Sigmoid colon (tissue), 4 donors: ENCODE measurements at regions not wholly inside any gene's neighbourhood (a gene's known extent, or its start where the extent isn't known, plus 50 kb on each side); places are given as distances from the start of the nearest gene placed in this dataset.

Source experiments
- CTCF ChIP-seq, 4 experiments: fragments of 450-650 bp in 3 of 4; fragments of 200-600 bp in 1 of 4; IDR thresholded peaks; one replicate each; pipeline ENCODE4 v1.5.1; 2016 to 2019; ENCODE audit warnings: antibody characterized with exemption in 4 of 4, mild to moderate bottlenecking in 3 of 4, moderate library complexity in 2 of 4
- EP300 ChIP-seq, 4 donors: sonication (generic); formaldehyde crosslinking; IDR thresholded peaks; one replicate each; pipeline ENCODE4 v1.6.1; 2017; ENCODE audit warnings: antibody characterized with exemption in 4 of 4
- POLR2A ChIP-seq, 2 donors: fragments of 450-650 bp; IDR thresholded peaks; one replicate each; pipeline ENCODE4 v1.6.1; 2016; ENCODE audit warnings: antibody characterized with exemption in 2 of 2, mild to moderate bottlenecking in 2 of 2, moderate library complexity in 2 of 2
- POLR2AphosphoS5 ChIP-seq, 4 donors: sonication (generic); formaldehyde crosslinking; IDR thresholded peaks; one replicate each; pipeline ENCODE4 v1.6.1; 2017; ENCODE audit warnings: antibody characterized with exemption in 4 of 4

- no peak for TF ChIP-seq POLR2A (IDR thresholded peaks at IDR 0.05)
- no peak for TF ChIP-seq POLR2AphosphoS5 (IDR thresholded peaks at IDR 0.05)
- TF ChIP-seq CTCF (IDR thresholded peaks at IDR 0.05) = no peak
- no peak for TF ChIP-seq EP300 (IDR thresholded peaks at IDR 0.05)
Observed at GRCh38 chr1:14039582-14040430, 339.8 kb downstream of the PRDM2 start.
